ENCODE measurements at regions not wholly inside any gene's neighbourhood (a gene's known extent, or its start where the extent isn't known, plus 50 kb on each side); places are given as distances from the start of the nearest gene placed in this dataset.

DNA sequence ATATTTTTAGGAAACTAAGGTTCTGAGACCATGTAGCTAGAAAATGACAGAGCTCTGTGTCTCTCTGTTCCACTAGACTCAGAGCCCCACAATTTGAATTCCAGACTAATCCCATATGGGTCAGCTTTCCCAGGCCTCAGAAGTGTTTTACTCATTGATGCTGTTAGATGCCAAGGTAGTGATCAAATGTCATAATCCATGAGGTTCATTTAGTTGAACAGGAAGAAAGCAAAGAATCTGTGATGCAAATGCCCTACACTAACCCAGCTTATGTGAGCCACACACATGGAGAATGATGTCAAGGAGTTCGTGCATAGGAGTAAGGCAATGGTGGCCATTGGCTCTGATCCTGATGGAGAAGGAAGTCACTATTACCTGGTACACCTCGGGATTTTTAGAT is 363.4 kb upstream of the RARB start:
- Histone ChIP-seq H3K9me1 (ENCODE audit: control insufficient read depth, extremely low read depth, insufficient read depth, low read length) (no peaks in the 10 kb centered on the region), H3K36me3 (ENCODE audit: control insufficient read depth in 2 of 2, extremely low read depth in 1 of 2, insufficient read depth in 2 of 2, low read length in 2 of 2) (no peaks in the 10 kb centered on the region), H3K9ac (ENCODE audit: control insufficient read depth, extremely low read depth, insufficient read depth, low read length) (no peak overlapping the region), H3K27ac (ENCODE audit: control insufficient read depth, insufficient read depth, low read length) (no peak overlapping the region), H3K4me2 (ENCODE audit: control insufficient read depth, extremely low read depth, insufficient read depth, low read depth, low read length) (no peak overlapping the region), H3K27me3 (ENCODE audit: control insufficient read depth, extremely low read depth, insufficient read depth, low read length) (no peaks in the 10 kb centered on the region), H3K4me3 (ENCODE audit: control insufficient read depth in 2 of 3, extremely low read depth in 1 of 3, insufficient read depth in 2 of 3, low read depth in 1 of 3, low read length in 3 of 3) (no peak overlapping the region), H3K79me2 (ENCODE audit: control insufficient read depth, insufficient read depth, low read length) (no peaks in the 10 kb centered on the region), H3K9me3 (ENCODE audit: control insufficient read depth, low read depth, low read length) (no peaks in the 10 kb centered on the region), H3K4me1 (ENCODE audit: control insufficient read depth, extremely low read depth, insufficient read depth, low read length) (no peaks in the 10 kb centered on the region), H2AFZ (ENCODE audit: control insufficient read depth, low read length) (no peak overlapping the region), H4K20me1 (ENCODE audit: control insufficient read depth, extremely low read depth, insufficient read depth, low read length) (no peaks in the 10 kb centered on the region)
- dilution Hi-C loops (cut with MboI; ENCODE audit: extremely low pct_ligation_motif_present, low sequenced_read_pairs) = no loop called here
- no peak for DNase-seq (ENCODE audit: low read depth, low spot score)
- no peak for FAIRE-seq
- TF ChIP-seq, protein P1, sequence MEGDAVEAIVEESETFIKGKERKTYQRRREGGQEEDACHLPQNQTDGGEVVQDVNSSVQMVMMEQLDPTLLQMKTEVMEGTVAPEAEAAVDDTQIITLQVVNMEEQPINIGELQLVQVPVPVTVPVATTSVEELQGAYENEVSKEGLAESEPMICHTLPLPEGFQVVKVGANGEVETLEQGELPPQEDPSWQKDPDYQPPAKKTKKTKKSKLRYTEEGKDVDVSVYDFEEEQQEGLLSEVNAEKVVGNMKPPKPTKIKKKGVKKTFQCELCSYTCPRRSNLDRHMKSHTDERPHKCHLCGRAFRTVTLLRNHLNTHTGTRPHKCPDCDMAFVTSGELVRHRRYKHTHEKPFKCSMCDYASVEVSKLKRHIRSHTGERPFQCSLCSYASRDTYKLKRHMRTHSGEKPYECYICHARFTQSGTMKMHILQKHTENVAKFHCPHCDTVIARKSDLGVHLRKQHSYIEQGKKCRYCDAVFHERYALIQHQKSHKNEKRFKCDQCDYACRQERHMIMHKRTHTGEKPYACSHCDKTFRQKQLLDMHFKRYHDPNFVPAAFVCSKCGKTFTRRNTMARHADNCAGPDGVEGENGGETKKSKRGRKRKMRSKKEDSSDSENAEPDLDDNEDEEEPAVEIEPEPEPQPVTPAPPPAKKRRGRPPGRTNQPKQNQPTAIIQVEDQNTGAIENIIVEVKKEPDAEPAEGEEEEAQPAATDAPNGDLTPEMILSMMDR (optimal IDR thresholded peaks at IDR 0.05 in 1 of 3, IDR thresholded peaks at IDR 0.05 in 1 of 3, conservative IDR thresholded peaks at IDR 0.05 in 1 of 3; ENCODE audit: extremely low read depth in 1 of 3, insufficient read depth in 2 of 3, low read length in 3 of 3) = no peak
- no peak for TF ChIP-seq EZH2 (IDR thresholded peaks at IDR 0.05; ENCODE audit: low read length)

DNA sequence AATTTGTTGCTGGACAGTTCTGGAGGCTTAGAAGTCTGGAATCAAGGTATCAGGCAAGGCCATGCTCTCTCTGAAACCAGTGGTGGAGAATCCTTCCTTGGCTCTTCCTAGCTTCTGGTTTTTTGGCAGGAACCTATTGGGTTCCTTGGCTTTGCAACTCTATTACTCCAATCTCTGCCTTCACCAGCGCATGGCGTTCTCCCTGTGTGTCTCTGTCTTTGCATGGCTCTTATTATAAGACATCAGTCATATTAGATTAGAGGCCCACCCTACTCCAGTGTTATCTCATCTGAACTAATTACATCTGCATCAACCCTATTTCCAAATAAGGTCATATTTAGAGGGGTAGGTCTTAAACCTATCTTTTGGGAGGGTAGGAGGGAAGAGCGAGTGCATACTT is 358.1 kb upstream of the RARB start:
- Histone ChIP-seq H3K27me3 (ENCODE audit: control insufficient read depth, extremely low read depth, insufficient read depth, low read length) (no peaks in the 10 kb centered on the region), H3K9me3 (ENCODE audit: control insufficient read depth, low read depth, low read length) (no peaks in the 10 kb centered on the region), H3K36me3 (ENCODE audit: control insufficient read depth in 2 of 2, extremely low read depth in 1 of 2, insufficient read depth in 2 of 2, low read length in 2 of 2) (no peaks in the 10 kb centered on the region), H3K4me3 (ENCODE audit: control insufficient read depth in 2 of 3, extremely low read depth in 1 of 3, insufficient read depth in 2 of 3, low read depth in 1 of 3, low read length in 3 of 3) (no peak overlapping the region), H3K9ac (ENCODE audit: control insufficient read depth, extremely low read depth, insufficient read depth, low read length) (no peak overlapping the region), H3K9me1 (ENCODE audit: control insufficient read depth, extremely low read depth, insufficient read depth, low read length) (no peaks in the 10 kb centered on the region), H3K27ac (ENCODE audit: control insufficient read depth, insufficient read depth, low read length) (no peak overlapping the region), H3K4me1 (ENCODE audit: control insufficient read depth, extremely low read depth, insufficient read depth, low read length) (no peaks in the 10 kb centered on the region), H4K20me1 (ENCODE audit: control insufficient read depth, extremely low read depth, insufficient read depth, low read length) (no peaks in the 10 kb centered on the region), H2AFZ (ENCODE audit: control insufficient read depth, low read length) (no peak overlapping the region), H3K4me2 (ENCODE audit: control insufficient read depth, extremely low read depth, insufficient read depth, low read depth, low read length) (no peak overlapping the region), H3K79me2 (ENCODE audit: control insufficient read depth, insufficient read depth, low read length) (no peaks in the 10 kb centered on the region)
- dilution Hi-C loops (cut with MboI; ENCODE audit: extremely low pct_ligation_motif_present, low sequenced_read_pairs) = no loop called here
- no peak for FAIRE-seq
- TF ChIP-seq EZH2 (IDR thresholded peaks at IDR 0.05; ENCODE audit: low read length) = no peak
- TF ChIP-seq, protein P1 (optimal IDR thresholded peaks at IDR 0.05 in 1 of 3, IDR thresholded peaks at IDR 0.05 in 1 of 3, conservative IDR thresholded peaks at IDR 0.05 in 1 of 3; ENCODE audit: extremely low read depth in 1 of 3, insufficient read depth in 2 of 3, low read length in 3 of 3) = no peak
- no peak for DNase-seq (ENCODE audit: low read depth, low spot score)
